ENCODE measurements at regions not wholly inside any gene's neighbourhood (a gene's known extent, or its start where the extent isn't known, plus 50 kb on each side); places are given as distances from the start of the nearest gene placed in this dataset.

- peaks cover 6% of the 10 kb centered on the region for H3K4me1 Mint-ChIP-seq (ENCODE audit: unreplicated experiment)
- DNase-seq (ENCODE audit: low spot score) = no peak
- no peak overlapping the region for H3K4me3 Mint-ChIP-seq (ENCODE audit: unreplicated experiment)
- no peaks in the 10 kb centered on the region for H3K27me3 Mint-ChIP-seq (ENCODE audit: unreplicated experiment)
- no peaks in the 10 kb centered on the region for H3K36me3 Mint-ChIP-seq (ENCODE audit: low read depth, unreplicated experiment)
- TF ChIP-seq CTCF (IDR thresholded peaks at IDR 0.05; ENCODE audit: unreplicated experiment) = no peak
- H3K9me3 Mint-ChIP-seq (ENCODE audit: unreplicated experiment) = no peaks in the 10 kb centered on the region
- H3K27ac Mint-ChIP-seq (ENCODE audit: unreplicated experiment) = no peak overlapping the region
Measured at GRCh38 chrX:40936827-40937226, 148.4 kb upstream of the USP9X start.

GRCh38 chrX:40938423-40938822 is 146.8 kb upstream of the USP9X start:
- Mint-ChIP-seq H3K27ac (ENCODE audit: unreplicated experiment) (no peak overlapping the region), H3K27me3 (ENCODE audit: unreplicated experiment) (no peaks in the 10 kb centered on the region)
- no peak for DNase-seq (ENCODE audit: low spot score)

GRCh38 chrX:40943093-40943641 is 142.1 kb upstream of the USP9X start:
- TF ChIP-seq CTCF (IDR thresholded peaks at IDR 0.05; ENCODE audit: unreplicated experiment) = no peak
- no peaks in the 10 kb centered on the region for H3K4me1 Mint-ChIP-seq (ENCODE audit: unreplicated experiment)
- DNase-seq (ENCODE audit: low spot score) = no peak
- no peaks in the 10 kb centered on the region for H3K27me3 Mint-ChIP-seq (ENCODE audit: unreplicated experiment)
- no peaks in the 10 kb centered on the region for H3K36me3 Mint-ChIP-seq (ENCODE audit: low read depth, unreplicated experiment)
- no peak overlapping the region for H3K27ac Mint-ChIP-seq (ENCODE audit: unreplicated experiment)
- no peaks in the 10 kb centered on the region for H3K9me3 Mint-ChIP-seq (ENCODE audit: unreplicated experiment)
- H3K4me3 Mint-ChIP-seq (ENCODE audit: unreplicated experiment) = no peak overlapping the region

More at GRCh38 chrX:40938423-40938822, 146.8 kb upstream of the USP9X start:
- Mint-ChIP-seq H3K36me3 (ENCODE audit: low read depth, unreplicated experiment) (no peaks in the 10 kb centered on the region), H3K4me1 (ENCODE audit: unreplicated experiment) (peaks cover 2% of the 10 kb centered on the region), H3K4me3 (ENCODE audit: unreplicated experiment) (no peak overlapping the region), H3K9me3 (ENCODE audit: unreplicated experiment) (no peaks in the 10 kb centered on the region)
- TF ChIP-seq CTCF (IDR thresholded peaks at IDR 0.05; ENCODE audit: unreplicated experiment) = no peak

- TF ChIP-seq CTCF (IDR thresholded peaks at IDR 0.05; ENCODE audit: unreplicated experiment) = no peak
- Mint-ChIP-seq H3K36me3 (ENCODE audit: low read depth, unreplicated experiment) (no peaks in the 10 kb centered on the region), H3K27ac (ENCODE audit: unreplicated experiment) (no peak overlapping the region), H3K4me1 (ENCODE audit: unreplicated experiment) (no peaks in the 10 kb centered on the region), H3K4me3 (ENCODE audit: unreplicated experiment) (no peak overlapping the region), H3K9me3 (ENCODE audit: unreplicated experiment) (no peaks in the 10 kb centered on the region), H3K27me3 (ENCODE audit: unreplicated experiment) (no peaks in the 10 kb centered on the region)
- no peak for DNase-seq (ENCODE audit: low spot score)
Measured at GRCh38 chrX:40945361-40945713, 139.9 kb upstream of the USP9X start.

GRCh38 chrX:40947276-40947675 is 138.0 kb upstream of the USP9X start:
- no peaks in the 10 kb centered on the region for H3K27me3 Mint-ChIP-seq (ENCODE audit: unreplicated experiment)
- no peaks in the 10 kb centered on the region for H3K36me3 Mint-ChIP-seq (ENCODE audit: low read depth, unreplicated experiment)
- H3K9me3 Mint-ChIP-seq (ENCODE audit: unreplicated experiment) = no peaks in the 10 kb centered on the region
- no peaks in the 10 kb centered on the region for H3K4me1 Mint-ChIP-seq (ENCODE audit: unreplicated experiment)
- H3K27ac Mint-ChIP-seq (ENCODE audit: unreplicated experiment) = no peak overlapping the region
- DNase-seq (ENCODE audit: low spot score) = no peak
- H3K4me3 Mint-ChIP-seq (ENCODE audit: unreplicated experiment) = no peak overlapping the region
- no peak for TF ChIP-seq CTCF (IDR thresholded peaks at IDR 0.05; ENCODE audit: unreplicated experiment)
